Activated B cell treated with CpG ODN at 0.5 μM for 24 hours (primary cell): ENCODE measurements at regions not wholly inside any gene's neighbourhood (a gene's known extent, or its start where the extent isn't known, plus 50 kb on each side); places are given as distances from the start of the nearest gene placed in this dataset.

Source experiments
- ATAC-seq: fragments of 200-7000 bp; cut with Tn5 transposase; one replicate; pipeline ENCODE4 v1.10.0; 2021; ENCODE audit warnings: low read depth, mild to moderate bottlenecking, moderate library complexity
- CTCF ChIA-PET: fragments of 350-600 bp; sonication (Branson Sonifier 250); formaldehyde crosslinking; loops from one replicate; lab custom pipeline; 2021; ENCODE audit warnings: antibody characterized with exemption; lab: Charles Lee
- POLR2A ChIA-PET: fragments of 350-600 bp; sonication (Branson Sonifier 250); formaldehyde crosslinking; loops from one replicate; lab custom pipeline; 2021; ENCODE audit warnings: antibody characterized with exemption; lab: Charles Lee
- DNase-seq: peaks from one replicate; pipeline ENCODE4 v3.0.0; 2022
- H3K27ac Mint-ChIP-seq: one replicate; pipeline ENCODE4 v1.8.0; 2020; ENCODE audit warnings: mixed read lengths
- H3K27me3 Mint-ChIP-seq: one replicate; pipeline ENCODE4 v1.8.0; 2021; ENCODE audit warnings: mixed read lengths
- H3K36me3 Mint-ChIP-seq: one replicate; pipeline ENCODE4 v1.8.0; 2021; ENCODE audit warnings: low read depth, mixed read lengths
- H3K4me1 Mint-ChIP-seq: one replicate; pipeline ENCODE4 v1.8.0; 2021; ENCODE audit warnings: mixed read lengths
- H3K4me3 Mint-ChIP-seq: one replicate; pipeline ENCODE4 v1.8.0; 2020; ENCODE audit warnings: mild to moderate bottlenecking, mixed read lengths
- H3K9me3 Mint-ChIP-seq: one replicate; pipeline ENCODE4 v1.8.0; 2020; ENCODE audit warnings: mixed read lengths
- intact Hi-C: fragments of 100-400 bp; cut with micrococcal nuclease; formaldehyde crosslinking; loops from one replicate; pipeline ENCODE4 v1.15.1; 2024
- TF ChIP-seq, protein P1 (sequence below): fragments of 200-600 bp; IDR thresholded peaks from one replicate; pipeline ENCODE4 v1.8.0; 2022; ENCODE audit warnings: antibody characterized with exemption, mild to moderate bottlenecking

DNA sequence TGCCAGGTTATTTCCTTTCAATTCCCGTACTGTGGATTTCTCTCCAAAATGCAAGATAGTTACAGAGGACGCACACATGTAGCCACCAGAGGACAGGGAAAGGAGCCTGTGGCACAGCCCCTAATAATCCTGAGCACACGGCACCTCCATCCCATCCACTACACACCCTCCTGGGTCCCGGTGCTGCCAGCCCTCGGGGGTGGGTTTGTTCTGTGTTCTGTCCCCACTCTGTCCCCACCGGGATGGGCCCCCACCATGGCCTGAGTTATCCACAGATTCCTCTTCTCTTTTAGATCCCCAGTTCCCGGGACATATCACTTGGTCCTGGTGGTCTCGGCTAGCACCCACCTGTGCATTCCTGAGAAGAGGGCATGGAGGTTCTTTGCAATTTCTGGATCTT lies 196.9 kb upstream of the PPP2R2D start:
- H3K27me3 Mint-ChIP-seq = peaks cover 3% of the 10 kb centered on the region
- ATAC-seq (no peak), DNase-seq (no peak)
- ChIA-PET CTCF (no interaction called here), POLR2A (no interaction called here)
- intact Hi-C loops = no loop called here
- no peaks in the 10 kb centered on the region for H3K4me1 Mint-ChIP-seq
- H3K9me3 Mint-ChIP-seq = peaks cover 7% of the 10 kb centered on the region
- no peak overlapping the region for H3K4me3 Mint-ChIP-seq
- no peak overlapping the region for H3K27ac Mint-ChIP-seq
- no peaks in the 10 kb centered on the region for H3K36me3 Mint-ChIP-seq
- TF ChIP-seq, protein P1, sequence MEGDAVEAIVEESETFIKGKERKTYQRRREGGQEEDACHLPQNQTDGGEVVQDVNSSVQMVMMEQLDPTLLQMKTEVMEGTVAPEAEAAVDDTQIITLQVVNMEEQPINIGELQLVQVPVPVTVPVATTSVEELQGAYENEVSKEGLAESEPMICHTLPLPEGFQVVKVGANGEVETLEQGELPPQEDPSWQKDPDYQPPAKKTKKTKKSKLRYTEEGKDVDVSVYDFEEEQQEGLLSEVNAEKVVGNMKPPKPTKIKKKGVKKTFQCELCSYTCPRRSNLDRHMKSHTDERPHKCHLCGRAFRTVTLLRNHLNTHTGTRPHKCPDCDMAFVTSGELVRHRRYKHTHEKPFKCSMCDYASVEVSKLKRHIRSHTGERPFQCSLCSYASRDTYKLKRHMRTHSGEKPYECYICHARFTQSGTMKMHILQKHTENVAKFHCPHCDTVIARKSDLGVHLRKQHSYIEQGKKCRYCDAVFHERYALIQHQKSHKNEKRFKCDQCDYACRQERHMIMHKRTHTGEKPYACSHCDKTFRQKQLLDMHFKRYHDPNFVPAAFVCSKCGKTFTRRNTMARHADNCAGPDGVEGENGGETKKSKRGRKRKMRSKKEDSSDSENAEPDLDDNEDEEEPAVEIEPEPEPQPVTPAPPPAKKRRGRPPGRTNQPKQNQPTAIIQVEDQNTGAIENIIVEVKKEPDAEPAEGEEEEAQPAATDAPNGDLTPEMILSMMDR = no peak

DNA sequence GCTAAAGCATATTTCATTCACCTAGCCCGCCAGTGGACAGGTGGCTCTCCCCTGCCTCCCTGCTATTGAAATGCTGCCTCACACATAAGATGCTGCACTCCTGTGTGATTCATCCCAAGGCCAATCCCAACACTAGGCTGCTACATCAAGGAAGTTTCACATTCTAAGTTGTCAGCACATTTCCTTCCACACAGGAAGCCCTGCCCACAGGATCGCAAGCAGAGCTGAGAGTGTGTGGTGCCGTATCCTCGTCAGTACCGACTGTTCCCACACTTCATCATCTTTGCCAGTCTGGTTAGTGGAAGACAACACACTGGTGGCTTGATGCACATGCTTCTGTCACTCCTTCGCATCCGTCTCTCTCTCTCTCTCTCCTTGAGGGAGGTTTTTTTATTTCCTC lies 194.3 kb upstream of the PPP2R2D start:
- H3K4me3 Mint-ChIP-seq = no peak overlapping the region
- peaks cover 7% of the 10 kb centered on the region for H3K9me3 Mint-ChIP-seq
- H3K36me3 Mint-ChIP-seq = no peaks in the 10 kb centered on the region
- no peak for DNase-seq
- H3K27me3 Mint-ChIP-seq = no peaks in the 10 kb centered on the region
- intact Hi-C loops = no loop called here
- POLR2A ChIA-PET = no interaction called here
- H3K4me1 Mint-ChIP-seq = no peaks in the 10 kb centered on the region
- ATAC-seq = no peak
- CTCF ChIA-PET = no interaction called here
- TF ChIP-seq, protein P1 = no peak
- no peak overlapping the region for H3K27ac Mint-ChIP-seq

DNA sequence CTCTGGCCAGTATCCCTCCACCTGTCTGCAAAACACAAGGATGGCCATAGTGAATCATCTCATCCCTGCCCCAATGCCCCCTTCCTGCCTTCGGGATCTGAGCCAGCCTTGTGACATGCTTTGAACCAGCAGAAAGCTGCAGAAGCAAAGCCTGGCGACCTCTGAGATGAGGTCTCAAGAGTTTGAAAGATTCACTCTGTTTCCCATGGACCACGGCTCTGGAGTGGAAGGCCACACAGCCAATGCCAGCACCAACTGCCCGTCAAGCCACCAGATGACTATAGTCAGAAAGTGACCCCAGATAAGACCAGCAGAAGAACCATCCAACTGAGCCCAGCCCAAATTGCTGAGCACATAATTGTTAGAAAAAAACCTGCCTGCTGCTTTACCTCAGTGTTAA lies 193.9 kb upstream of the PPP2R2D start:
- ChIA-PET POLR2A (no interaction called here), CTCF (no interaction called here)
- Mint-ChIP-seq H3K27me3 (no peaks in the 10 kb centered on the region), H3K4me3 (no peak overlapping the region), H3K4me1 (no peaks in the 10 kb centered on the region), H3K36me3 (no peaks in the 10 kb centered on the region), H3K9me3 (peaks cover 7% of the 10 kb centered on the region), H3K27ac (no peak overlapping the region)
- ATAC-seq = no peak
- intact Hi-C loops = no loop called here
- no peak for DNase-seq
- TF ChIP-seq, protein P1 = no peak

DNA sequence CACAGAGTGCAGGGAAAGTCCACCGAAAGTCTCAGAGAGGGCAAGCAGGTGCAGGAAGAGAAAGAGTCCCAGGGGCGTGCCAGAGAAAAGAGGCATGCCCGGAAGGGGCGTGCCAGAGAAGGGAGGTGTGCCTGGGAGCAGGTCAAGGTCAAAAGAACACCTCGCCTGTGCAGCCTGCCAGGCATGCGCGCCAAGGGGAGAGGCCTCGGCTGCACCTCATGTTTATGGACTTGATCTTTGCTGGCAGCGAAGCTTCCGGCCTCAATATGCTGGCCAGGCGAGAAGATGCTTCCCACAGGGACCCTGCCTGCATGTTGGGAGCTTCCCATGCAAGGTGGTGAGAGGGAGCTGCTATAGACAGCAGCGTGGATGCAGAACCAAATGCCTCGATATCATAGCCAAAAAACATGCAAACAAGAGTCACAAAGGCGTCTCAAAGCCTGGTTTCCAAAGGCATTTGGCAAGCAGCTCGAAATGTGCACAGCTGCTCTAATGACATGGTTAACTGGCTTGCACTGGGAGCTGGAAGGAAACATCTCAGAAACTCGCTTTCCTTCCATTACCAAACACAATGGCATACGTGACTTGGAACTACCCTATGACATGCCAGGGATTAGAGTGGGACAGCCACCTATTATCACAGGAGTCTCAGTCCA lies 192.5 kb upstream of the PPP2R2D start:
- TF ChIP-seq, protein P1 = no peak
- Mint-ChIP-seq H3K36me3 (no peaks in the 10 kb centered on the region), H3K27me3 (no peaks in the 10 kb centered on the region), H3K9me3 (peaks cover 7% of the 10 kb centered on the region), H3K4me3 (no peak overlapping the region), H3K27ac (no peak overlapping the region), H3K4me1 (no peaks in the 10 kb centered on the region)
- no peak for DNase-seq
- ChIA-PET CTCF (no interaction called here), POLR2A (no interaction called here)
- no peak for ATAC-seq
- intact Hi-C loops = no loop called here

DNA sequence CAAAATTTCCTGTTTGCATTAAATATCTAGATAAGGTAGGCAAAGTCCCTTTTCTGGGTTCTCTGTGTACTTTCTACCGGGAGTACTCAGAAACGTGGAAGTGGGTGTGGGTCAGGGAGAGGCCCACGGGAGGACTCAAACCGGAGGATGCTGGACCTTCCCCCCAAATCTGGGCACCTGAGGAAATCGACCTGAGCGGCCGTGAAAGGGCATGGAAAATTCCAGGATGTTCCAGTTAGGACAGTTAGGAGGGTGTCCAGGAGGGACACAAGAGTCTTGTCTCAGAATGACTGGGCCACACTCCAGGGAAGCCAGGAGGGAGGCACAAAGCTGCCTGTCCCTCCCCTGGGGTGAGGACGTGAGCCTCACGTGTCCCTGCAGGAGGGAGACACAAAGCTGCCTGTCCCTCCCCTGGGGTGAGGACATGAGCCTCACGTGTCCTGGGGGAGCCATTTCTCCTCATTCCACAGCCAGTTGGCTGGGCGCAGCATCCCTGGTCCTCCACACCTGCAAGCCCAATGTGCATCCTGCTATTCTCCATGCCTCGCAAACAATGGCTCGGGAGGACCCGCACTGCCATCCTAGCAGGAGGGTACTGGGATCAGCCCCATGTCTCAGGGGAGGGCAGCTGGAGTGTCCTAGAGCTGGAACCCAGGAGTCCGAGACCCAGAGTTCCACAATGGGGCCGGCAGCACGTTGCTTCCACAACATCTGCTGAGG lies 190.5 kb upstream of the PPP2R2D start:
- DNase-seq (no peak), ATAC-seq (no peak)
- ChIA-PET CTCF (no interaction called here), POLR2A (no interaction called here)
- Mint-ChIP-seq H3K27me3 (no peaks in the 10 kb centered on the region), H3K36me3 (no peaks in the 10 kb centered on the region), H3K9me3 (peaks cover 7% of the 10 kb centered on the region), H3K4me3 (no peak overlapping the region), H3K4me1 (no peaks in the 10 kb centered on the region), H3K27ac (no peak overlapping the region)
- intact Hi-C loops = no loop called here
- TF ChIP-seq, protein P1 = no peak
